Type B pancreatic cell (in vitro differentiated cells): ENCODE measurements at regions not wholly inside any gene's neighbourhood (a gene's known extent, or its start where the extent isn't known, plus 50 kb on each side); places are given as distances from the start of the nearest gene placed in this dataset.

Experiments used
- DNase-seq: peaks from one replicate; pipeline ENCODE4 v3.0.0; 2021; ENCODE audit warnings: mixed read lengths; ENCODE audit not compliant: unreplicated experiment; ENCODE audit errors: extremely low spot score
- H3K27ac Mint-ChIP-seq: 2 replicates; pipeline ENCODE4 v1.8.0; 2021; ENCODE audit warnings: mild to moderate bottlenecking, mixed read lengths
- H3K27me3 Mint-ChIP-seq: 2 replicates; pipeline ENCODE4 v1.8.0; 2021; ENCODE audit warnings: mixed read lengths
- H3K36me3 Mint-ChIP-seq: 2 replicates; pipeline ENCODE4 v1.8.0; 2021; ENCODE audit warnings: mixed read lengths
- H3K4me1 Mint-ChIP-seq: one replicate; pipeline ENCODE4 v1.8.0; 2021; ENCODE audit warnings: mixed read lengths; ENCODE audit not compliant: unreplicated experiment
- H3K4me3 Mint-ChIP-seq: 2 replicates; pipeline ENCODE4 v1.8.0; 2021; ENCODE audit warnings: mild to moderate bottlenecking, mixed read lengths
- H3K9me3 Mint-ChIP-seq: 2 replicates; pipeline ENCODE4 v1.8.0; 2021; ENCODE audit warnings: mixed read lengths
- TF ChIP-seq, protein P1 (sequence below): fragments of 200-600 bp; sonication (generic); conservative IDR thresholded peaks from 2 replicates; pipeline ENCODE4 v1.5.0; 2021; ENCODE audit warnings: antibody characterized with exemption, mild to moderate bottlenecking

DNA sequence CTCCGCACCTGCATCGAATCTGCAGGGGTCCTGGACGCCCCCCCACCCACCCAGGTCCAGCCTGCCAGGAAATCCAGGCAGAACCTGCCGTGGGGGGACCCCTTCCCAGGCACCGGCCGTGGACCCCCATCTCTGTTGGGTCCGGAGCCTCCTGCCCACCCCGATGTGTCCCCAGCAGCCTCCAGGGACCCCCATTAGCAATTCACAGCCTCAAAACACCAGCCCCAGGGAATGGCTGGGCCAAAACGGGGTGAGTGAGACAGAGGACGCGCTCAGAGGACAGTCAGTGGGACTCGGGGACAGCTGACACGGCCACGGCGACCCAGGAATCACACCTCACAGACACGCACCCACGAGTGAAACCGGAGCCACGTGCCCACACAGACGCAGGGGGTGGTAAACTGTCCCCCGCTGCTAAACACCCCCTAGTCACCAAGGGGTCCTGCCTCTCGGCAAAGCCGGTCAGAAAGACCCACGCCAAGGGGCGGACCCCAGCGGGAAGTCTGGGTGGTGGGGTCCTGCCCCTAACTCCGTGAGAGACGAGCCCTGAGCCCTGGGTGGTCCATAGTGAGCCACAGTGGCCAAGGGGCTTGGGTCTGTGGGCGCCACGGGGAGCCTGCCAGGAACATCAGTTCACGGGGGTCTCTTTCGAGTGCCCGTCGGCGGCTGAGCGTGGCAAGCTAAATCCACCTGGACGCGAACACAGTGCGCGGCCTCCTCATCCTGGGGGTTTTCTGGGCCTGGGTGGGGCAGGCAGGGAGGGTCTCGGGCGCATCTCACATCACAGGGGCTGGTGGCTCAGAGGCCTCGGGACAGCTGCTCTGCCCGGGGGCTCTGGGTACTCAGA lies 126.5 kb upstream of the NKX1-1 start:
- no peak overlapping the region for H3K27ac Mint-ChIP-seq
- TF ChIP-seq, protein P1, sequence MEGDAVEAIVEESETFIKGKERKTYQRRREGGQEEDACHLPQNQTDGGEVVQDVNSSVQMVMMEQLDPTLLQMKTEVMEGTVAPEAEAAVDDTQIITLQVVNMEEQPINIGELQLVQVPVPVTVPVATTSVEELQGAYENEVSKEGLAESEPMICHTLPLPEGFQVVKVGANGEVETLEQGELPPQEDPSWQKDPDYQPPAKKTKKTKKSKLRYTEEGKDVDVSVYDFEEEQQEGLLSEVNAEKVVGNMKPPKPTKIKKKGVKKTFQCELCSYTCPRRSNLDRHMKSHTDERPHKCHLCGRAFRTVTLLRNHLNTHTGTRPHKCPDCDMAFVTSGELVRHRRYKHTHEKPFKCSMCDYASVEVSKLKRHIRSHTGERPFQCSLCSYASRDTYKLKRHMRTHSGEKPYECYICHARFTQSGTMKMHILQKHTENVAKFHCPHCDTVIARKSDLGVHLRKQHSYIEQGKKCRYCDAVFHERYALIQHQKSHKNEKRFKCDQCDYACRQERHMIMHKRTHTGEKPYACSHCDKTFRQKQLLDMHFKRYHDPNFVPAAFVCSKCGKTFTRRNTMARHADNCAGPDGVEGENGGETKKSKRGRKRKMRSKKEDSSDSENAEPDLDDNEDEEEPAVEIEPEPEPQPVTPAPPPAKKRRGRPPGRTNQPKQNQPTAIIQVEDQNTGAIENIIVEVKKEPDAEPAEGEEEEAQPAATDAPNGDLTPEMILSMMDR = no peak
- H3K36me3 Mint-ChIP-seq = no peaks in the 10 kb centered on the region

DNA sequence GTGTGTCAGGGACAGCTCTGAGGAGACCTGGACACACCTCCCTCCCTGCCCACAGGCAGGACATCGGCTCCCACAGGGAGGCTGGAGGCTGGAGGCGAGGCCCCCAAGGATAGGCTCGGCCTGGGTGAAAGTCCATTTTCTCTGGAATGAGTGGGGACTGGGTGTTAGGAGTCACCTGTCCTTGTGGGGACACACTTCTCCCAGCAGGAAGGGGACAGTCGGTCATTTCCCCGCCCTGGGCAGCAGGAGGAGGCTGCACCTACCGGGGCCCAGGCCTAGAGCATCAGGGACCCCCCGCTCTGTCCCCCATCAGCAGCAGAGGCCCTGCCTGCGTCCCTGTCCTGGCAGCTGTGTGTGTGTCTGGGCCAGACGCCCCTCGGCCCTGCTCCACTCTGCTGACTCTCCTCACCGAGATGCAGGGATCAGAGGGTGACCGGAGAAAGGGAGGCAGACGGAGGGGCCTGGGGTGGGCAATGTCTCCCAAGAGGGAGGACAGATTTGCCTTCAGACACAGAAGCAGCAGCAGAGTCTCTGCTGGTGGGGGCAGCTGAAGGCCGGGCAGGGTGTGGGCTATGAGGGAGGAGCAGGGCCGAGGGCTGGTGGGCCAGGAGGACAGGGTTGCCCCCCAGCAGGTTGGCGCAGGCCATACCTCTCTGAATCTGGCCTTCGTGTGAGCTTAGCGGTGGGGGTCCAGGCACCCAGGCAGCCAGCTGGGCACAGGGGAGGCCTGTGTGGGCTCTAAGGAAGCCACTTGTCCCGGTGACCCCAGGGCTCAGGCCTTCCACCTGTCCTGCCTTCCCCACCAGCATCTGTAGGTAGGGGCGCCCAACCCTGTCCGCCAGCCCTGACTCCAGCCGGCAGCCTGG lies 125.7 kb upstream of the NKX1-1 start:
- H3K4me1 Mint-ChIP-seq = peaks cover 10% of the 10 kb centered on the region
- no peak overlapping the region for H3K4me3 Mint-ChIP-seq
- H3K9me3 Mint-ChIP-seq = no peaks in the 10 kb centered on the region
- H3K36me3 Mint-ChIP-seq = no peaks in the 10 kb centered on the region
- TF ChIP-seq, protein P1 = no peak
- no peak overlapping the region for H3K27ac Mint-ChIP-seq
- peaks cover 65% of the 10 kb centered on the region for H3K27me3 Mint-ChIP-seq
- no peak for DNase-seq

More for the DNA sequence above, 126.5 kb upstream of the NKX1-1 start:
- Mint-ChIP-seq H3K4me1 (peaks cover 10% of the 10 kb centered on the region), H3K9me3 (no peaks in the 10 kb centered on the region), H3K27me3 (peaks cover 57% of the 10 kb centered on the region), H3K4me3 (no peak overlapping the region)
- no peak for DNase-seq

- H3K4me3 Mint-ChIP-seq = no peak overlapping the region
- DNase-seq = no peak
- peaks cover 10% of the 10 kb centered on the region for H3K4me1 Mint-ChIP-seq
- H3K27me3 Mint-ChIP-seq = peaks cover 76% of the 10 kb centered on the region
- TF ChIP-seq, protein P1 = no peak
- no peak overlapping the region for H3K27ac Mint-ChIP-seq
- no peaks in the 10 kb centered on the region for H3K9me3 Mint-ChIP-seq
- no peaks in the 10 kb centered on the region for H3K36me3 Mint-ChIP-seq
These were observed 124.1 kb upstream of the NKX1-1 start for GRCh38 chr4:1530356-1530755.

- no peak overlapping the region for H3K27ac Mint-ChIP-seq
- H3K4me1 Mint-ChIP-seq = peaks cover 4% of the 10 kb centered on the region
- TF ChIP-seq, protein P1 = no peak
- H3K36me3 Mint-ChIP-seq = no peaks in the 10 kb centered on the region
- no peaks in the 10 kb centered on the region for H3K9me3 Mint-ChIP-seq
- H3K27me3 Mint-ChIP-seq = peaks cover 75% of the 10 kb centered on the region
- H3K4me3 Mint-ChIP-seq = no peak overlapping the region
- DNase-seq = no peak
These were observed 118.5 kb upstream of the NKX1-1 start for GRCh38 chr4:1524761-1525160.

- Mint-ChIP-seq H3K27ac (peak overlapping the region; percentile 51), H3K4me1 (peaks cover 4% of the 10 kb centered on the region), H3K36me3 (no peaks in the 10 kb centered on the region), H3K27me3 (peaks cover 70% of the 10 kb centered on the region), H3K9me3 (no peaks in the 10 kb centered on the region), H3K4me3 (no peak overlapping the region)
- DNase-seq = no peak
- TF ChIP-seq, protein P1 = no peak
These were observed 117.8 kb upstream of the NKX1-1 start for GRCh38 chr4:1523907-1524636.
